HCT116 (cell line): ENCODE measurements at regions not wholly inside any gene's neighbourhood (a gene's known extent, or its start where the extent isn't known, plus 50 kb on each side); places are given as distances from the start of the nearest gene placed in this dataset.

ENCODE experiments used
- POLR2AphosphoS5 ChIP-seq: IDR thresholded peaks from 2 replicates; pipeline ENCODE4 v1.6.1; 2011; ENCODE audit warnings: mild to moderate bottlenecking, low read depth, low read length, moderate library complexity
- ZFX ChIP-seq: fragments of 450-650 bp; IDR thresholded peaks from 2 replicates; pipeline ENCODE4 v1.6.1; 2017
- TF ChIP-seq, protein P1 (sequence below), 3 experiments: fragments of 200-600 bp in 1 of 3; sonication (generic) in 1 of 3; IDR thresholded peaks in 2 of 3; conservative IDR thresholded peaks in 1 of 3; 2 replicates each; pipeline ENCODE4 v1.5.1; 2012 to 2017; ENCODE audit warnings: low read depth in 2 of 3, low read length in 2 of 3, antibody characterized with exemption in 1 of 3, borderline replicate concordance in 1 of 3, control low read depth in 1 of 3, mild to moderate bottlenecking in 1 of 3, mixed read lengths in 1 of 3, mixed run types in 1 of 3, moderate library complexity in 1 of 3; ENCODE audit not compliant: insufficient read depth in 1 of 3
- TF ChIP-seq, protein P2 (sequence below): IDR thresholded peaks from 2 replicates; pipeline ENCODE4 v1.6.1; 2012

DNA sequence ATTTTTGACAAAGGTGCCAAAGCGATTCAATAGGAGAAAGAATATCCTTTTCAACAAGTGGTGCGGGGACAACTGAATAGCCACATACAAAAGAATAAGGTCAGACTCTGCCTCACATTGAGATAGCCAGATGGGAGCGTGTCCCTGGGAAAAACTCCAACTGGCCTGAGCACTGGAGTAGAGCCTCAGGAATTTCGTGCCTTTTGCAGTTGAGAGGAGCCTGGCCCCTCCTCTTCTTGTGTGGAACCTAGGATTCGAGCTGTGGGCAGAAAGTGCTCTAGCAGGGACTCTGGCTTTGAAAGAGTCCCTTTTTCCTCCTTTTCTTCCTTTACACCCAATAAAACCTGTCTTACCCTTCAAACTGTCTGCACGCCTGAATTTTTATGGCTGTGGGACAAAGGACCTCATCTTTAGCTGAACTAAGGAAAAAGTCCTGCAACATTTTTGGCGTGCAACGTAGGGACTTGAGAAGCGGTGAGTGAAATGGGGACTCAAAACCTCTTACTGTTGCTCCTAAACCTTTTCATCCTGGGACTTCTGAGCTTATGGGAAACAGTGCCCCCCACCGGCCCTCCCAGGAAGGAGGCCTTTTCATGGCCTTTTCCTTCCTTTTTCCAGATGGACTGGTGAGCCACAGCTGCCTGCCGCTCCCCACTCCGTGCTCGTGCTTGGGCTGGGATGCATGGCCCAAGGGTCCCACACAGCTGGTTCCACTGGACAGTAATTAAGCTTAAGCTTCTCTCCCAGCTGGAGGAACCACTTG lies 68.6 kb downstream of the BMP15 start:
- no peak for TF ChIP-seq ZFX
- TF ChIP-seq, protein P1, sequence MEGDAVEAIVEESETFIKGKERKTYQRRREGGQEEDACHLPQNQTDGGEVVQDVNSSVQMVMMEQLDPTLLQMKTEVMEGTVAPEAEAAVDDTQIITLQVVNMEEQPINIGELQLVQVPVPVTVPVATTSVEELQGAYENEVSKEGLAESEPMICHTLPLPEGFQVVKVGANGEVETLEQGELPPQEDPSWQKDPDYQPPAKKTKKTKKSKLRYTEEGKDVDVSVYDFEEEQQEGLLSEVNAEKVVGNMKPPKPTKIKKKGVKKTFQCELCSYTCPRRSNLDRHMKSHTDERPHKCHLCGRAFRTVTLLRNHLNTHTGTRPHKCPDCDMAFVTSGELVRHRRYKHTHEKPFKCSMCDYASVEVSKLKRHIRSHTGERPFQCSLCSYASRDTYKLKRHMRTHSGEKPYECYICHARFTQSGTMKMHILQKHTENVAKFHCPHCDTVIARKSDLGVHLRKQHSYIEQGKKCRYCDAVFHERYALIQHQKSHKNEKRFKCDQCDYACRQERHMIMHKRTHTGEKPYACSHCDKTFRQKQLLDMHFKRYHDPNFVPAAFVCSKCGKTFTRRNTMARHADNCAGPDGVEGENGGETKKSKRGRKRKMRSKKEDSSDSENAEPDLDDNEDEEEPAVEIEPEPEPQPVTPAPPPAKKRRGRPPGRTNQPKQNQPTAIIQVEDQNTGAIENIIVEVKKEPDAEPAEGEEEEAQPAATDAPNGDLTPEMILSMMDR (IDR thresholded peaks at IDR 0.05 in 2 of 3, conservative IDR thresholded peaks at IDR 0.05 in 1 of 3; ENCODE audit: borderline replicate concordance in 1 of 3, insufficient read depth in 1 of 3, low read depth in 2 of 3, low read length in 2 of 3) = peak in 2 of 3 experiments; percentile 23; a peak in 2 of 6 replicates
- TF ChIP-seq POLR2AphosphoS5 = no peak
- TF ChIP-seq, protein P2, sequence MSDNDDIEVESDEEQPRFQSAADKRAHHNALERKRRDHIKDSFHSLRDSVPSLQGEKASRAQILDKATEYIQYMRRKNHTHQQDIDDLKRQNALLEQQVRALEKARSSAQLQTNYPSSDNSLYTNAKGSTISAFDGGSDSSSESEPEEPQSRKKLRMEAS = no peak
